ENCODE measurements at regions not wholly inside any gene's neighbourhood (a gene's known extent, or its start where the extent isn't known, plus 50 kb on each side); places are given as distances from the start of the nearest gene placed in this dataset.

DNA sequence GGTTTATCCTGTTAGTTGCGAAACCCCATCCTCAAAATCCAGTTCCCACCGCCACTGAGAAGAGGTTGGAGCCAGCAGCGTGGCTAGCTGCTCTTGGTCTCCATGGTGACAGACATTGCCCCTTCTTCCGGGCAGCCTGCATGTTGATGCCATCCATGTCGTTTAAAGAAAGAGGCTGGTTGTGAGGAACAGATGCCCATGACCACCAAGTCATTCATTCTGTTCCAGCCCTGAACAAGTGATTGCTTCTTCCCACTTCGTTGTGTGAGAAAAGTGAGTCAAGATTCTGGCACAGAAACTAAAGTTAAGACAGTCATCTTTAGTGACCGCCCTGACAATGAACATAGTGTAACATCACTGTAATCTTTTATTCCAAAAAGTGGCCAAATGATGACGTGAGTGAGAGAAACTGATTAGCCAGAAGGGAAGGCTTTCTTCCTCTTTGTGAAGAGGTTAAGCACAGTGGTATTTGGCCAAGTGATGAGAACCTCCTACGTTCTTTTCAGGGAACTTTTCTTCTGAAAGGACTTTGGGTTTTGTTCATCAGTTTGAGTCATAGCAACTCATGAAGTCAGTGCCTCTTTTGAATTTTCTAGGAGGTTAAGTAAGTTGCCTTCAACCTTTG lies 272.5 kb downstream of the GALR1 start:
- DNase-seq: no peak

DNA sequence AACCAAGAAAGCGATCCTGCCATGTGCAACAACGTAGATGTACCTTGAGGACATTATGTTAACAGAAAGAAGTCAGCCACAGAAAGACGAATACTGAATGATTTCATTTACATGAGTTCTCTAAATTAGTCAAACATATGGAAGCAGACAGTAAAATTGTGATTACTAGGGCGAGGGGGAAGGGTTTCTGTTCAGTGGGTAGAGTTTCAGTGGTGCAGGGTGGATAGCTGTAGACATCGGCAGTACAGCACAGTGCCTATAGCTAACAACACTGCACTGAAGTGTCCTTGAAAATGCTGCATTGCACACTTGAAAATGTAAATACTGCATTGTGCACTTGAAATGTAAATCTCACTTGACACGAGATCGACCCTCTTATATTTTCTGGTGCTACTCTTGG lies 275.3 kb downstream of the GALR1 start:
- no peak for DNase-seq

DNA sequence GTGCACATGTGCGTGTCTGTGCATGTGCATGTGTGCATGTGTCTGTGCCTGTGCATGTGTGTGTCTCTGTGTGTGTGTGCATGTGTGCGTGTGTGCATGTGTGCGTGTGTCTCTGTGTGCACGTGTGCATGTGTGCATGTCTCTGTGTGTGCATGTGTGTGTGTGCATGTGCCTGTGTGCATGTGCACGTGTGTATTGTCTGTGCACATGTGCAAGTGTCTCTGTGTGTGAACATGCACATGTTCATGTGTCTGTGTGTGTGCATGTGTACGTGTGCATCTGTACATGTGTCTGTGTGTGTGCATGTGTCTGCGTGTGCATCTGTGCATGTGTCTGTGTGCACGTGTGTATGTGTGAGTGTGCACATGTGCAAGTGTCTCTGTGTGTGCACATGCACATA lies 277.3 kb downstream of the GALR1 start:
- no peak for DNase-seq

DNA sequence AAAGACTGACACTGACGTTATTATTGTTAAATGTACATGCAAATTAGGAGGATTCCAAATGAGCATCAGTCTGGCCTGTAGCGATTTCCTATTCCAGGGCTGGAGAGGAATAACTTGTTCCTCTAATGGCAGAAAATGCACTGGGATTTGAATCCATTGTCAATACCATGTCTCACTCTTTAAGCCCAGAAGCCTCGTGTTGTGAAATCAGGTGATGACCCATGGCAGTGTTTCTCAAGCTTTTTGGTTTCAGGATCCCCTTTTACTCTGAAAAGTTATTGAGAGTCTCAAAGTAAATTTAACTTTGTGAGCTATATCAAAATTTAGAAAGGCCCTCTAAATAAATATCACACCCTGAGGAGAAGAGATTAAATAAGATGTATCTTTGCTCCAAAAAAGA lies 279.2 kb downstream of the GALR1 start:
- DNase-seq: no peak

DNA sequence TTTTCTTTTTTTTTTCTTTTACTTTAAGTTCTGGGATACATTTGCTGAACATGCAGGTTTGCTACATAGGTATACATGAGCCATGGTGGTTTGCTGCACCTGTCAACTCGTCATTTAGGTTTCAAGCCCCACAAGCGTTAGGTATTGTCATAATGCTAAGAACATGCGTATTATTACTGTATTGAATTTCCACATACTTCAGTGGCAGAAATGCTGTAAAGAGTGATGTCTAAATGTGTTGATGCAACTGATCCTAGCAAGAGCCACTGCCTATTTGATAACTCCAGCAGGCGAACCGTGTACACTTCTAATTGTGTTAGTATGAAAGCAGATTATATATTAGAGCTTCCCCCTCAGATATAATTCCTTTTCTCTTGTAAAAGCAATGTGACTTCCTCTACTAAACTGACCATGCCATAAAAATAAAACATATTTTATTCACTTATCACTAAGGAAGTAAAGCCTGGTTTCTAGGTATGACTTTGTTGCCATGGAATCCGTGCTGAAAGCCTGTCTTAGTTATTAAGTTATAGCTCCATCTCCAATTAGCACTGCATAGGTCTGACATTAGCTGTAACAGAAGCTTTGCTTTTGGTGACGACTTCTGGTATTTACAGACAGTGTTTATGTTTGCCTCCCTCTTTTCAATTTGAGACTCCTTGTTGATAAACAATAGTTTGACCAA lies 280.0 kb downstream of the GALR1 start:
- DNase-seq: no peak

DNA sequence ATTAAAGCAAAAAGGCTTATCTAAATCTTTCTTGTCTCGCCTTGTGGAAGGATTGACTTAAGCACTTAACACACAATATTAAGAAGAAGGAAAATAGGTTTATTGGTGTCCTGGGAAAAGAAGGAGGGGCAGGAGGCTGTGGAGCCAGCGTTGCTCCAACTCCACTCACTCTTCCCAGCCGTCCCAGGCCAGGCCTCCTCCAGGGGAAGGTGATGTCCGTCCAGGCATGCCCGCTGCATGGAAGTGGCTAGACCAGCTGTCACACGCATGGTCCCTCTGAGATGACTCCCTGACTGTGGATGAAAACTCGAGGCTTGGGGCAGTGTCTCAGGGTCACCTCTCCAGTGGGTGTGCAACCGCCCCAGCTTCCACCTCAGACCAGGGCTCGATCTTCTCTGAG lies 281.1 kb downstream of the GALR1 start:
- no peak for DNase-seq

DNA sequence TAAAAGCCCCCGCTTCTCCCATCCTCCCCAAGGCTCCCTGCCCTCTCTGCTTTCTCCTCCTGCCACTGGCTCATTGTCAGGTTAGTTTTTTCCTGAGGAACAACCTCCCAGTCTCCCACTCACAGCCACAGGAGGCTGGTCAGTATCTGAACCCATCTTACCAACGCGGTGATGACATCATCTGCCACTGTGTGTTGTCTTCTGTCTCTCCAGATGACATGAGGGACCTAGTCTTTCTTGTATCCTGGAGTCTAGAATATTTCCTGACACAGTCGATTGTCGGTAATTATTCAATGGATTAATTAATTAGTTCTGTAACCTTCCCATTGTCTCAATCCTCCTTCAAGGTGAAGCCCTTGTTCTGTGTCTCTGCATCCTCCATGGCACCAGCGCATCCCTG lies 290.2 kb downstream of the GALR1 start:
- DNase-seq: no peak

DNA sequence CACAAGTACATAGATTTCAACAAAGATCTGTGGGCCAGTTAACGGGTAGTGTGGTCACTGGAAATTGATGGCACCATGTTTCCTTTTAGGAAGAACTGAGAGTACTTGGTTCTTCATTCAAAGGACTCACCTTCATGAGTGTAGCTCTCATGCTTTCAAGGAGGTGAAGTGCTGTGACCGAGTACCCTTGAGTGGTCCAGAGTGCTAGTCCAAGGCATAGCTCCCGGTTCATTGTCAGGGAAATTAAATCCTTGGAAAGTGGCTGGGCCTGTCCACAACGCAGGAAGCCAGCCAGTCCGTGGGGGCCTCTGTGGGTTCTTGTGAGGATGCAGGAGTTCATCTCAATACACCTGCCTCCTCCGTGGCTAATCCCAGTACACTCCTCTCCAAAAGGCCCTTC lies 295.1 kb downstream of the GALR1 start:
- no peak for DNase-seq

DNA sequence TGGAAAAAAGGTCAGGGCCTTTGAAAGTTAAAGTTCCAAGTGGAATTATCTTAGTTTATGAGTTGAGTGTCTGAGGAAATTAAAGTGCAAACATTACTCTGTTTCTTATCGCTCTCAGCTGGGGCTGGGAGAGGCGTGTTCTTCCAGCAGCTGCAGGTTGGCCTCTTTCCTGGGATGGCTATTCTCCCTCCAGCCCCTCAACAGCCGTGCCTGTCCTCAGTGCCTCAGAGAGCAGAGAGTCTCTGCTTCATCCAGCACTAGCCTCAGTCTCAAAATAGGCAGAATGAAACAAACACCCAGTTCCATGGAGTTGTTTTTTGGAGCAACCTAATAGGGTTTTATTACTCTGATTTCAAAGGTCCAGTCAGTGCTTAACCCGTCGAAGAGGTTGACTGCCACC lies 298.1 kb downstream of the GALR1 start:
- DNase-seq: no peak

DNA sequence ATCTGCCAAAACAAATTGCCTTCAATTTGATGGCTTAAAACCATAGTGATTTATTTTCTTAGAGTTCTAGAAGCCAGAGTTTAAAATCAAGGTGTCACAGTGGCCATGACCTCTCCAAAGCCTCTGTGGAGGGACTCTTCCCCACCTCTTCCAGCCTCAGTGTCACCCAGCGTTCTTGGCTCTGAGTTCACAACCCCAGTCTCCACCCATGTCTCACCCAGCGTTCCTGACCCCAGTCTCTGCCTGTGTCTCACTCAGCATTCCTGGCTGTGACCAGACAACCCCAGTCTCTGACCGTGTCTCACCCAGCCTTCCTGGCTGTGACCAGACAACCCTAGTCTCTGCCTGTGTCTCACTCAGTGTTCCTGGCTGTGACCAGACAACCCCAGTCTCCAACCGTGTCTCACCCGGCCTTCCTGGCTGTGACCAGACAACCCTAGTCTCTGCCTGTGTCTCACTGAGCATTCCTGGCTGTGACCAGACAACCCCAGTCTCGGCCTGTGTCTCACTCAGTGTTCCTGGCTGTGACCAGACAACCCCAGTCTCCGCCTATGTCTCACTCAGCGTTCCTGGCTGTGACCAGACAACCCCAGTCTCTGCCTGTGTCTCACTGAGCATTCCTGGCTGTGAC lies 299.3 kb downstream of the GALR1 start:
- DNase-seq: no peak

DNA sequence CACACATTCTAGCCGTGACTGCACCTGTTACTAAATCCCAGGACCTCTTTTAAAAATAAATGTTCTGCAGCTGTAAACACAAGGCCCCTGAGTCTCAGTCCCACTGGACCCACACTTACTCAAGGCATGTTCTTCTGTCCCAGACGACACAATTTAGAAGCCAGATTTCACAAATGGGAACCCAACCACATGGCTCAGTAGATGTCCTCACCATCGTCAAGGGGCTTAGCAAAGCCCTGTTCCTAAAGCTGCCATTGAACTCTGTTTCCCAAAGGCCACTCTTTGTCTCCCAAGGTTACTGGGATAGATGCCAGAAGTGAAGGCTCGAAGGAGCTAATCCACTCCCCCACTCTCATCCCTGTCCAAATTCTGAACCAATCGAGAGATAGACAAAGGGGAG lies 301.0 kb downstream of the GALR1 start:
- no peak for DNase-seq

DNA sequence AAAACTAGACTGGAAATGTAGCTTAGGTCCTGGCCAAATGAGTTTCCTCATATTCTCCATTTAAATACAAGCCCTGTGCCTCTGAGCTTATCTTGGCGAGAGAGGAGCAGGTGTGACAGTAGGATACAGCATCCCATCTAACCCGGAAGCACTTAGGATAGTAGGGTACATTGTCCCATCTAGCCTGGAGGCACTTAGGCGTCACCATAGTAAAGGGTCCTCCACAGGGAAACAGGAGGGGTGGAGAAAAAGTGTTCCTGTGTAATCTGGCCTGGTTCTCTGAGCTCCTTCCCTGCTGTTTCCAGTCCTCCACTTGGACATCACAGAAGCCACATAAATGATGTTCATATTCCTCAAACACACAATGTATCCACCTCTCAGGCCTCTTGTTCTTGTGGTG lies 301.4 kb downstream of the GALR1 start:
- DNase-seq: no peak

DNA sequence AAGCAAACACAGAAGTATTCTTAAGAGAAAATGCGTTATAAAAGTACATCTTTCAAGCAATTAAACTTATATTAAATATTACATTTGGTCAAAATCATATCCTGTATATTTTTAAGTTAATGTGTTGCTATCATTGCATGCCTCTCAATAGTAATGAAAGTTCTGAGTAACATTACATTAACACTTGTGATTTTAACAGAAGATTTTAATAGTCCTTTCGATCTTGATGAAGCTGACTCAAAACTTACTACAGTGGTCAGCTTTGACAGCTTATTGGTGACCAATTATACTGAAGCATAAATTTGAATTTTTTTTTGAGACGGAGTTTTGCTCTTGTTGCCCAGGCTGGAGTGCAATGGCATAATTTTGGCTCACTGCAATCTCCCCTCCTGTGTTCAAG lies 303.3 kb downstream of the GALR1 start:
- no peak for DNase-seq

DNA sequence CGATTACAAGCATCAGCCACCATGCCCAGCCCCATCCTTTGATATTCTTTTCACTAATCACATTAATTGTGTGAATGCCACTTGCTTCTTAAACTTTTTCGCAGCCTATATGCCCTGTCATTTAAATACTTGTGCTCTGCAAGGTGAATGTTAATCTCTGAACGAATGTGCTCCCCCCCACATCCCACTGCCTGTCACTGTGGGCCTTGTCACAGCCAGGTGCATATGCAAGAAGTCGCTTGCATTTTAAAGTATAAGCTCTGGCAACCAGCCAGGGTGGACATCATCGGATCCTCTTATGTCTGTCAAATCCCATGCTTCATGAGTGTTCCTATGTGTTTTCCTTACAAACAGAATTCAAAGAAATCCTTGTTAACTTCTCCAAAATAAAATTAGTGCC lies 304.4 kb downstream of the GALR1 start:
- DNase-seq: no peak

DNA sequence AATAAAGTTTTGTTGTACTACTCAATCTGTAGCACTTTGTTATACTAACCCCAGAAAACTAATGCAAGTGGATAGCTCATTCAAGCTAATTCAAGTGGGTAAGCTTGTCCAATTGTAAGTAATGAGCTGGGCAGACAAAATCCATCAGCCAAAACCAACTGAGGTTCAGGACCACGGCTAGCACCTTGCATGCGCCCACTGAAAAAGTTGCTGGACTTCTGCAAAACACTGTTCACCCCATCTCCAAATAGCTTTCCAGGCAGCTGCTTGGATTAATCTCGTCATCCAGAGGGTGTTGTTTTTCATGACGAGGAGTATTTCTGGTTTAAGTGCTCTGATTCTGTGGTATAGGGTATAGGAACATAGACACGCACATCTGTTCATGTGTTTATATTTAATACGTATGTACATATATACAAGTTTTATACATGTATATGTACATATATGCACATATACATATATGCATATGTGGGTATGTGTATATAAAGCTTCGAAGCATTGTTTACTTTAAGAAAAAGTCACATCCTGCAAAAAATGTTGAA lies 307.5 kb downstream of the GALR1 start:
- no peak for DNase-seq

DNA sequence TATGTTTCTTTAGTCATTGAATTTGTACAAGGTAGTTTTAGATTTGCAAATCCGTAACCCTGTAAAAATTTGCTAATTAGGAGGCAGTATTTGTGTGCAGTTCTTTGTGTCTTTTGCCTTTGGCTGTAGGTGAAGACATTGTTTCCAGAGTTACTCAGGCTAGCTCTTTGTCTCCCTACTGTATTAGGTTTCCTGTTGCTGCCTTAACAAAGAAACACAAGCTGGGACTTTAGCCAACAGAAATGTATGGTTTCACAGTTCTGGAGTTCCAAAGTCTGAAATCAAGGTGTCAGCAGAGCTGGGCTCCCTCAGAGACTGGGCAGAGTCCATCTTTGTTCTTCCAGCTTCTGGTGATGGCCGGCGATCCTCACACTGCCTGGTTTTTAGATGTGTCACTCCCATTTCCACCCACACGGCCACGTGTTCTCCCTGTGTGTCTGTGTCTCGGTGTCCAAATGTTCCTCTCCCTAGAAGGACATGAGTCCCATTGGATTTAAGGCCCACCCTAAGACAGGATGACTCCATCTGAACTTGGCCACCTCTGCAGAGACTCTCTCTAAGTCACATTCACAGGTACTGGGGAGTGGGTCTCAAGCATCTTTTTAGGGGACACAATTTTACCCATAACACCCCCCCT lies 309.7 kb downstream of the GALR1 start:
- no peak for DNase-seq

DNA sequence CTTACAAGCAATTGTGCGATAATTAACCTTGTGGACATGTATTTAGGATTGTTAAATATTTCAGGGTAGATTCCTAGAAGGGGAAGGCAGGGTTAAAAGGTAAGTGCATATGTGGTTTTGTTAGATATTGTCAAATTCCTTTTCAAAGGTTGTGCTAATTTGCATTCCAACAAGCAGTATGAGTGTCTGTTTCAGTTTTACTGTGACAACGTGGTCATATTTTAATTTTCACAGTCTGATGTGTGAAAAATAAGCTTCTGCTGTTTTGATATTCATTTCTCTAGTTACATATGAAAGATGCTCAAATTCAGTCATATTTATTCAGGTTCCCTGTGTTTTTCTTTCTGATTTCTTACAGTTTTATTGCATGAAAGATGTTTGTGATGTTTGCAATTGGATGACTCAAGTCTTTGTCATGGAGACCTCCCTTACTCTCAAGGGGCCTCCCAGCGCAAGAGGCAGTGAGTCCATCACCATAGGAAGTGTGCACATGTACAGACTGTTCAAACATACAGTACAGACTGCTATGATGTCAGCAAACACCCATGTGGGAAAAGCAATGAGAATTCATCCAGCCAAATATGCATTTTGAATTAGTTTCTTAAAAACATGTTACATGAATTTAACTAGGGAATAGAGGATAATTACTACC lies 310.8 kb downstream of the GALR1 start:
- no peak for DNase-seq

DNA sequence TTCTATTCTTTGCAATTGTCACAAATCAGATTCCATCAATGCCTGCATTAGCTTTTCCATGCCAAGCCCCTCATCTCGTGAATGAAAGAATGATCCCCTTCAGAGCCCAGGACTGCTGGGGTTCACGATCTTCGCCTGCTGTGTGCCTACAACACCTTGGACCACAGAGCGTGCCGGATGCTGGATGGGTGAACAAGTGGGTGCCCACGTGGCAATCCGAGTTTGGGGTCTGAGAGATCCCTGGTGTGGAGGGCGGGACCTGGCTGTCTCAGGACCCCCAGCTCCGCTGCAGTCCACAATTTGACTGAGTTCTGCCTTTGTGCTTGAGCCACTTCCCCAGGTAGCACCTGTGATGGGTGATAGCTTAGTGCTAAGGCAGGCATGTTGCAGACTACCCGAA lies 317.0 kb downstream of the GALR1 start:
- no peak for DNase-seq

DNA sequence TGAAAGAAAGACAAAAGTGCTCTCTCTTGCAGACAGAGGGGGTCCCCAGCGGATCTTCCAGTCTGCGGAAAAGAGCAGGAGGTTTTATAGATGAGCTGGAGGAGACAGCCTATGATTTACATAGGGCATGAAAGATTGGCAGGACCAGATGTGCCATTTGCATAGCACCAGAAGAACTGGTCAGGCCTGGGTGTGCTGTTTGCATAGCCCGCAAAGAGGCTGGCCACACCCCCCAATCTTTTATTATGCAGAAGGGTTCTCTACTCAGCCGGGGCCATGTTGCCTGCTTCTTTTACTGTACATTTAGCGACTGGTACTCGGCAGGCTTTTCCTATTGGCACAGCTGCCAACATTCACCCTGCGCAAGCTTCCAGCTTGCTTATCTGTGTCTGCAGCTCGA lies 317.6 kb downstream of the GALR1 start:
- DNase-seq: no peak

DNA sequence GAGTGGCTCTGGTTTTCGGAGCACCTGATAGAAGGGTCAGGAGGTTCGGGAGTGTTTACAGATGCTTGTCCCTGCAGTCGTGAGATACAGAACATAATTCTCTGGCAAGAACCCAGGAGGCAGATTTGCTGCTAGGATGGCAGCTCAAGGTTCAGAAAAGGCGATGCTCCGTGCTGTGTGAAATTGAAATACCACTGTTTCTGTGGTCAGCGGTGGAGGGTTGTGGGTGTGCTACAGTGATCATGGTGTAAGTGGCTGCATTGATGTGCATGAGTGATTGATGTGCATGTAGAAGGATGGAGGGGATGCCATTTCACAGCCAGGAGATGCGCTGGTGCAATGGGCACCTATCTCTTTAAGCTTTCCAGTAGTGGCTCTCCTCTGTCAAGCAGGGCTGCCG lies 322.1 kb downstream of the GALR1 start:
- no peak for DNase-seq

DNA sequence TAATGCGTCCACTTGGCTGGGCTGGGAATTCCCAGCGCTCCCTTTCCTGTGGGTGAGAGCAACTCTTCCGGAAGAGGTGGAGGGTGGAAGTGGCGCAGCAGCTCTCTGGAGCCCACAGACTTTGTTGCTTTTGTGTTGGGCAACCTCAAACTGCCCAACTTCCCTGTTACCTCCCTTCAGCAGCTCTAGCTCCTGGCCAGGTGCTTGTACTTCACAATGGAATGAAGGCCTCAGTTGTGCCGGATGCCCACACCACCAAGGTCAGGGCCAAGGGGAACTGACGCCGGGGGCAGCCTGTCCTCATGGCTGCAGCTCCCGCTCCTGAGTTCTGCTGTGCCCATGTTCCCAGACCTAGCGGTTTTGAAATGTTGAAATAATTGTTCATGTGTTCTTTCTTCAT lies 322.9 kb downstream of the GALR1 start:
- no peak for DNase-seq

DNA sequence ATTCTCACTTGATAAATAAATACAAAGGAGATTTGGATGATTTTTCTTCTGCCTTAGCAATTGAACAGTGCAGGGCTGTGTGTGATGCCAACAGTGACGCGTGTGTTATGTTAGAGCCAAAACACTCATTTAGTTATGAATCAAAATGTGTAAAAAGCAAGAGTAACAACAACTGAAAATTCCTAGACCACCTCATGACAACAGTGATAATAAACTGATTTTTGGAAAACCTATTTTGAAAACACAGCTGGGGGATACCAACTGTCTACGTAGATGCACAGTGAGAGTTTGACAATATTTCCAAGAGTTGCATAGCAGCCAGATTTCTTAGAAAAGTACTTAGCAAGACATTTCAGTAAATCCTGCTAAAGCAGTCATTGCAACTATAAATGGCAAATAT lies 323.9 kb downstream of the GALR1 start:
- no peak for DNase-seq

DNA sequence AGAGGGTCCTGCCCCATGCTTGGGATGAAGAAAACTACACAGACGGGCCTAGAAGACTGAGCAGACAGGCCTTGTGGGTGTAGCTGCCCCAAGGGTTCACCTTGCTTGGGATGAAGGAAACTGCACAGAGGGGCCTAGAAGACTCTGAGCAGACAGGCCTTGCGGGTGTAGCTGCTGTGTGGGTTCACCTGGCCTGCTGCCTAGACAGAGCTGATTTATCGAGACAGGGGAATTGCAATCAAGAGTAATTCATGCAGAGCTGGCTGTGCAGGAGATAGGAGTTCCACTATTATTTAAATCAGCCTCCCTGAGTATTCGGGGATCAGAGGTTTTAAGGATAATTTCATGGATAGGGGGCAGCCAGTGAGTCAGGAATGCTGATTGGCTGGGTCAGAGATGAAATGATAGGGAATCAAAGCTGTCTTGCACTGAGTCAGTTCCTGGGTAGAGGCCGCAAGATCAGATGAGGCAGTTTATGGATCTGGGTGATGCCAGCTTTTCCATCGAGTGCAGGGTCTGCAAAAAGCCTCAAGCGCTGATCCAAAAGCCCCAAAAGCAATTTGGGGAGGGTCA lies 341.4 kb downstream of the GALR1 start:
- DNase-seq: no peak
